ENCODE measurements at regions not wholly inside any gene's neighbourhood (a gene's known extent, or its start where the extent isn't known, plus 50 kb on each side); places are given as distances from the start of the nearest gene placed in this dataset.

DNA sequence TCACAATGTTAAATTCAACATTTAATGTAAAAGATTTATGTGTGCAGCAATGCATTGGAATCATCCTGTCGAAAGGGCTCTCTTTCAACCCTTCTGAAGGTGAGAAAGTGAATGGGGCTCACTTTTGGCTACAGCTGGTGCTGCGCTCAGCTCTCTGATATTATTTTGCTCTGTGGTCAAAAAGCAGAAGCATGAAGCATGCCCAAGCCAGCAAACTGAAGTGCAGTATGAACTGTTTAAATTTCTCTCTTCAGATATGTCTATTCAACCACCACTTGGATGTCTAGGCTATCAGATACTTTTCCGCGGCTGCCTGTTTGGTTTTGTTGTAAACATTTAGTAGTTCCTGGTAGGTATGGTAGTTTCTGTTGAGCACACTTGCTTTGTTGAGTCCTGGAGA, 216.9 kb upstream of the TMPRSS15 start:
- H3K27ac ChIP-seq = no peak overlapping the region
- no peak overlapping the region for H3K4me3 ChIP-seq
- 43 to 60% (median 48%) methylated on average over 4 of the region's 4 CpGs for WGBS, 5 donors
- H3K36me3 ChIP-seq = no peaks in the 10 kb centered on the region
- no peak for DNase-seq
- H3K27me3 ChIP-seq (replicated peaks in 1 of 7) = no peaks in the 10 kb centered on the region
- intact Hi-C loops (cut with DNase I; ENCODE audit: low total_unique reads) = no loop called here
- no peaks in the 10 kb centered on the region for H3K4me1 ChIP-seq
- H3K9me3 ChIP-seq = no peaks in the 10 kb centered on the region
- TF ChIP-seq POLR2AphosphoS5 (IDR thresholded peaks at IDR 0.05) (no peak), POLR2A (IDR thresholded peaks at IDR 0.05) (no peak)

DNA sequence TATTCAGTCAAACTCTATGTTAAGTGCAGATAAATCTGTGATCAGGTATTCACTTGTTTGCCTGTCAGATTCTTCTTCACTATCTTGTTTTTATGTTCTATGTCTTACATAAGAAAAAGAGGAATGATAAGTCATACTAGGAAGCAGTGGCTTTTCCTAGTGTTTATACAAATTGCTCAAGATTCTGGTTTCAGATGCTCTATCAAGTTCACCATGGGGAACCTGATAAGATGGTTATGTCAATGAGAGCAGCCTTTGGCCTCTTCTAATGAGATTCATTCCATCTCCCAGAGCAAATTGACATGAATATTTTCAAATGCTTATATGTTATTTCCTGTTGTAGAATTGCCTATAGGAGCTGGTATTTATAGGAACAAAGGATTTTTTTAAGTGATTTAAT, 218.8 kb upstream of the TMPRSS15 start:
- no peak for TF ChIP-seq POLR2A (IDR thresholded peaks at IDR 0.05)
- TF ChIP-seq CTCF (IDR thresholded peaks at IDR 0.05 in 8 of 11, conservative IDR thresholded peaks at IDR 0.05 in 3 of 11) = no peak
- no peak for TF ChIP-seq POLR2AphosphoS5 (IDR thresholded peaks at IDR 0.05)
- no peaks in the 10 kb centered on the region for H3K36me3 ChIP-seq
- no peaks in the 10 kb centered on the region for H3K4me1 ChIP-seq
- intact Hi-C loops (cut with DNase I; ENCODE audit: low total_unique reads) = no loop called here
- H3K27ac ChIP-seq = no peak overlapping the region
- DNase-seq = no peak
- H3K4me3 ChIP-seq = no peak overlapping the region
- no peaks in the 10 kb centered on the region for H3K27me3 ChIP-seq (replicated peaks in 1 of 7)
- H3K9me3 ChIP-seq = no peaks in the 10 kb centered on the region

DNA sequence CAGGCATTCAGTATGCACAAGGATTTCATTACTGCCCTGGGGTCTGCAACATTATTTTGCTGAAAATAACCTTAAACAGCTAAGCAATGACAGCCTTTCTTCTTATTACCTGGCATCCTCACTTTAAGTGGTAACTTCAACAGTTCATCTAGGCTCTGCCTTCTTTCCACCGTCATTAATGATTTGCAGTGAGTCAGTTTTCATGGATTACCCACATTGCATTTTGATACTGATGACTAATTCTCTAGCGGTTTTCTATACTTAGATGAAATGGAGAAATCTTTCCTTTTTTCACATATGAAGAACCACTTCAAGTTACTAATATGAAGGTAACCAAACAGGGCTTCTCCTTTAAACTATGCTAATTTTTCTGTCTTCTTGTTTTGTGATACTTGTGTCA, 226.9 kb upstream of the TMPRSS15 start:
- Histone ChIP-seq H3K4me3 (no peak overlapping the region), H3K9me3 (no peaks in the 10 kb centered on the region), H3K27ac (no peak overlapping the region), H3K27me3 (replicated peaks in 1 of 7) (no peaks in the 10 kb centered on the region), H3K4me1 (no peaks in the 10 kb centered on the region), H3K36me3 (no peaks in the 10 kb centered on the region)
- WGBS, 5 donors = 87 to 98% (median 93%) methylated on average over 2 of the region's 2 CpGs
- TF ChIP-seq POLR2AphosphoS5 (IDR thresholded peaks at IDR 0.05) (no peak), CTCF (IDR thresholded peaks at IDR 0.05 in 8 of 11, conservative IDR thresholded peaks at IDR 0.05 in 3 of 11) (no peak), POLR2A (IDR thresholded peaks at IDR 0.05) (no peak)
- no peak for DNase-seq
- intact Hi-C loops (cut with DNase I; ENCODE audit: low total_unique reads) = no loop called here

GRCh38 chr21:18636897-18637296, 233.3 kb upstream of the TMPRSS15 start:
- Histone ChIP-seq H3K27me3 (replicated peaks in 1 of 7) (no peaks in the 10 kb centered on the region), H3K9me3 (no peaks in the 10 kb centered on the region), H3K36me3 (no peaks in the 10 kb centered on the region), H3K27ac (no peak overlapping the region), H3K4me3 (no peak overlapping the region), H3K4me1 (no peaks in the 10 kb centered on the region)
- 85 to 95% (median 92%) methylated on average over 2 of the region's 2 CpGs for WGBS, 5 donors
- DNase-seq = no peak
- intact Hi-C loops (cut with DNase I; ENCODE audit: low total_unique reads) = no loop called here
- TF ChIP-seq CTCF (IDR thresholded peaks at IDR 0.05 in 8 of 11, conservative IDR thresholded peaks at IDR 0.05 in 3 of 11) (no peak), POLR2AphosphoS5 (IDR thresholded peaks at IDR 0.05) (no peak), POLR2A (IDR thresholded peaks at IDR 0.05) (no peak)

- Histone ChIP-seq H3K9me3 (peaks cover 0 to 4% (median 0%) of the 10 kb centered on the region in 8 donors), H3K27me3 (replicated peaks in 1 of 7) (no peaks in the 10 kb centered on the region), H3K4me3 (no peak overlapping the region), H3K36me3 (no peaks in the 10 kb centered on the region), H3K27ac (no peak overlapping the region), H3K4me1 (no peaks in the 10 kb centered on the region)
- no peak for DNase-seq
- 23 to 42% (median 28%) methylated on average over 1 of the region's 1 CpG for WGBS, 5 donors
- TF ChIP-seq POLR2AphosphoS5 (IDR thresholded peaks at IDR 0.05) = no peak
- intact Hi-C loops (cut with DNase I; ENCODE audit: low total_unique reads) = no loop called here
These were observed 242.5 kb upstream of the TMPRSS15 start for GRCh38 chr21:18646116-18646515.
